Parathyroid adenoma (tissue), 2 donors: ENCODE measurements at regions not wholly inside any gene's neighbourhood (a gene's known extent, or its start where the extent isn't known, plus 50 kb on each side); places are given as distances from the start of the nearest gene placed in this dataset.

Experiments used
- H2AFZ ChIP-seq: fragments of 300-600 bp; sonication (generic); one replicate; pipeline ENCODE4 v1.7.0; 2017; ENCODE audit warnings: antibody characterized with exemption, mild to moderate bottlenecking
- H3K27ac ChIP-seq: fragments of 300-600 bp; sonication (generic); one replicate; pipeline ENCODE4 v1.7.0; 2017
- H3K27me3 ChIP-seq: fragments of 300-600 bp; sonication (generic); one replicate; pipeline ENCODE4 v1.7.0; 2017; ENCODE audit warnings: low read length; ENCODE audit not compliant: control insufficient read depth, insufficient read depth
- H3K36me3 ChIP-seq: fragments of 300-600 bp; sonication (generic); one replicate; pipeline ENCODE4 v1.7.0; 2017; ENCODE audit warnings: low read length; ENCODE audit not compliant: control insufficient read depth, insufficient read depth
- H3K4me1 ChIP-seq: fragments of 300-600 bp; sonication (generic); one replicate; pipeline ENCODE4 v1.7.0; 2017; ENCODE audit warnings: control low read depth
- H3K4me2 ChIP-seq: fragments of 300-600 bp; sonication (generic); one replicate; pipeline ENCODE4 v1.7.0; 2017; ENCODE audit warnings: low read length
- H3K4me3 ChIP-seq: fragments of 300-600 bp; sonication (generic); one replicate; pipeline ENCODE4 v1.7.0; 2017; ENCODE audit warnings: low read depth, low read length
- H3K79me2 ChIP-seq: fragments of 300-600 bp; sonication (generic); one replicate; pipeline ENCODE4 v1.7.0; 2017; ENCODE audit warnings: control low read depth
- H3K9ac ChIP-seq: fragments of 300-600 bp; sonication (generic); one replicate; pipeline ENCODE4 v1.7.0; 2017; ENCODE audit warnings: mild to moderate bottlenecking
- H3K9me3 ChIP-seq: fragments of 300-600 bp; sonication (generic); one replicate; pipeline ENCODE4 v1.7.0; 2017; ENCODE audit warnings: low read length; ENCODE audit not compliant: control insufficient read depth
- TF ChIP-seq, protein P1 (sequence below): fragments of 300-600 bp; sonication (generic); IDR thresholded peaks from one replicate; pipeline ENCODE4 v1.7.0; 2017; ENCODE audit warnings: antibody characterized with exemption, mild to moderate bottlenecking
- donor health status: primary hyperparathyroidism.

- Histone ChIP-seq H3K36me3 (no peaks in the 10 kb centered on the region), H3K9me3 (no peaks in the 10 kb centered on the region), H3K27me3 (no peaks in the 10 kb centered on the region), H3K9ac (no peak overlapping the region), H3K4me2 (no peak overlapping the region), H3K27ac (no peak overlapping the region), H3K79me2 (no peaks in the 10 kb centered on the region), H3K4me3 (no peak overlapping the region), H2AFZ (no peak overlapping the region), H3K4me1 (no peaks in the 10 kb centered on the region)
- TF ChIP-seq, protein P1, sequence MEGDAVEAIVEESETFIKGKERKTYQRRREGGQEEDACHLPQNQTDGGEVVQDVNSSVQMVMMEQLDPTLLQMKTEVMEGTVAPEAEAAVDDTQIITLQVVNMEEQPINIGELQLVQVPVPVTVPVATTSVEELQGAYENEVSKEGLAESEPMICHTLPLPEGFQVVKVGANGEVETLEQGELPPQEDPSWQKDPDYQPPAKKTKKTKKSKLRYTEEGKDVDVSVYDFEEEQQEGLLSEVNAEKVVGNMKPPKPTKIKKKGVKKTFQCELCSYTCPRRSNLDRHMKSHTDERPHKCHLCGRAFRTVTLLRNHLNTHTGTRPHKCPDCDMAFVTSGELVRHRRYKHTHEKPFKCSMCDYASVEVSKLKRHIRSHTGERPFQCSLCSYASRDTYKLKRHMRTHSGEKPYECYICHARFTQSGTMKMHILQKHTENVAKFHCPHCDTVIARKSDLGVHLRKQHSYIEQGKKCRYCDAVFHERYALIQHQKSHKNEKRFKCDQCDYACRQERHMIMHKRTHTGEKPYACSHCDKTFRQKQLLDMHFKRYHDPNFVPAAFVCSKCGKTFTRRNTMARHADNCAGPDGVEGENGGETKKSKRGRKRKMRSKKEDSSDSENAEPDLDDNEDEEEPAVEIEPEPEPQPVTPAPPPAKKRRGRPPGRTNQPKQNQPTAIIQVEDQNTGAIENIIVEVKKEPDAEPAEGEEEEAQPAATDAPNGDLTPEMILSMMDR, result no peak
Measured at GRCh38 chr10:123442901-123443300, 223.3 kb upstream of the GPR26 start.

- TF ChIP-seq, protein P1, result no peak
- no peaks in the 10 kb centered on the region for H3K9me3 ChIP-seq
- no peaks in the 10 kb centered on the region for H3K27me3 ChIP-seq
Measured at GRCh38 chr10:123443924-123444323, 222.2 kb upstream of the GPR26 start.

GRCh38 chr10:123445261-123445775 lies 220.8 kb upstream of the GPR26 start:
- H3K27me3 ChIP-seq, result no peaks in the 10 kb centered on the region
- TF ChIP-seq, protein P1, result no peak
- no peaks in the 10 kb centered on the region for H3K4me1 ChIP-seq

More at GRCh38 chr10:123443924-123444323, 222.2 kb upstream of the GPR26 start:
- Histone ChIP-seq H3K79me2 (no peaks in the 10 kb centered on the region), H3K9ac (no peak overlapping the region), H3K4me3 (no peak overlapping the region), H3K27ac (no peak overlapping the region), H3K4me1 (no peaks in the 10 kb centered on the region), H3K4me2 (no peak overlapping the region), H2AFZ (no peak overlapping the region), H3K36me3 (no peaks in the 10 kb centered on the region)

DNA sequence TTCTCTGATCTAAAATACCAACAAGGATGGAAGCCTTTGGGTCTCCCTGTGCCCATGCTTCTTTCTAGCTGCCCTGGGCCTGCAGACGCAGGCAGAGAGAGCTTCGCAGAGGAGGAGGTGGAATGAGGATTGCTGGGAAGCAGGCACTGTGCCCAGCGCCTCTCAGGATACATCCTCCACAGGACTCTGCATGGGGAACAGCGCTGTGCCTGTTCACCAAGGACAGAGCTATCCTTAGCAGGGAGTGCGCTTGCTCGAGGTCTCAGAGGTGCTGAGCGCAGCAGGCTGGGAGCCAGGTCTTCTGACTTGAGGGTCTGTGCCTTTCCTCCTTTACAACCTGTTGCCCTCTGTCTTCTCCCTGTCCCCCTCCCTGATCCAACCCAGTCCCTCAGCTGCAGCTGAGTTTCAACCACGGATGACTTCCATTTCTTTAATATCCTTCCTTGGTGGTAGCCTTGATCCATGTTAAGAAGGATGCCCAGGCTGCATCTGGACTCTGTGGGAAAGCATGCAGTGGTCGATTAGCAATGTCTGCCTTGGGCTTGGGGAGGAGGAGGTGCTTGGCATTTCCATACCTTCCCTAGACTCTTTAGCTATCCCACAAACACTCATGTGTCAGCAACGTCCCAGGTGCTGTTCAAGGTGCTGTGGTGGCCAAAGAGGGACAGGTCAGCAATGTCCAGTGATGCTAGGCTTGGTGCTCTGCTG lies 219.6 kb upstream of the GPR26 start:
- Histone ChIP-seq H3K4me1 (no peaks in the 10 kb centered on the region), H3K9ac (no peak overlapping the region), H3K4me2 (no peak overlapping the region), H3K27ac (no peak overlapping the region), H2AFZ (no peak overlapping the region), H3K9me3 (no peaks in the 10 kb centered on the region), H3K27me3 (no peaks in the 10 kb centered on the region), H3K79me2 (no peaks in the 10 kb centered on the region), H3K36me3 (no peaks in the 10 kb centered on the region), H3K4me3 (no peak overlapping the region)
- TF ChIP-seq, protein P1, result no peak

More at GRCh38 chr10:123445261-123445775, 220.8 kb upstream of the GPR26 start:
- Histone ChIP-seq H3K36me3 (no peaks in the 10 kb centered on the region), H3K9me3 (no peaks in the 10 kb centered on the region), H3K27ac (no peak overlapping the region), H3K4me2 (no peak overlapping the region), H3K4me3 (no peak overlapping the region), H3K9ac (no peak overlapping the region), H3K79me2 (no peaks in the 10 kb centered on the region), H2AFZ (no peak overlapping the region)
